Testis (tissue), 2 donors: ENCODE measurements at regions not wholly inside any gene's neighbourhood (a gene's known extent, or its start where the extent isn't known, plus 50 kb on each side); places are given as distances from the start of the nearest gene placed in this dataset.

Experiments
- DNase-seq: peaks from one replicate; pipeline ENCODE4 v3.0.0-alpha.2; 2019
- H3K27ac ChIP-seq, 2 donors: fragments of 200-600 bp; sonication (generic); one replicate each; pipeline ENCODE4 v1.5.1; 2019
- H3K27me3 ChIP-seq: fragments of 200-600 bp; sonication (generic); one replicate; pipeline ENCODE4 v1.5.1; 2019
- H3K36me3 ChIP-seq: fragments of 200-600 bp; sonication (generic); one replicate; pipeline ENCODE4 v1.5.1; 2017; ENCODE audit warnings: low read depth; ENCODE audit errors: missing control alignments
- H3K4me1 ChIP-seq: fragments of 200-600 bp; sonication (generic); one replicate; pipeline ENCODE4 v1.5.1; 2019
- H3K4me3 ChIP-seq, 2 donors: fragments of 200-600 bp; sonication (generic); one replicate each; pipeline ENCODE4 v1.5.1; 2017 to 2019
- H3K9me3 ChIP-seq: fragments of 200-600 bp; sonication (generic); one replicate; pipeline ENCODE4 v1.5.1; 2017
- POLR2A ChIP-seq: fragments of 450-650 bp; IDR thresholded peaks from one replicate; pipeline ENCODE4 v1.6.1; 2017; ENCODE audit warnings: antibody characterized with exemption, mild to moderate bottlenecking, moderate library complexity
- WGBS, 2 donors: methylation state at CpG; one replicate each; pipeline ENCODE4 v1.1.5; 2018; 5-methylcytosine and 5-hydroxymethylcytosine counted together
- intact Hi-C: fragments of 100-400 bp; cut with DNase I; formaldehyde crosslinking; loops from one replicate; pipeline ENCODE4 v1.15.1; 2023; ENCODE audit warnings: low total_unique reads
- microRNA counts, 2 donors: library from miRNA; unstranded; fragments of <30 nt; microRNA quantifications; one replicate each; lab custom pipeline; 2016
- microRNA-seq, 2 donors: library from miRNA; unstranded; fragments of <30 nt; microRNA quantifications; one replicate each; pipeline ENCODE4, GENCODE V29; 2016; ENCODE audit warnings: borderline number of aligned reads in 2 of 2, borderline replicate concordance in 1 of 2
- small RNA-seq, 2 donors: library from RNA; depleted of rRNA; stranded (forward); fragments of <200 nt; gene quantifications; one replicate each; pipeline ENCODE3, GENCODE V24; 2016
- TF ChIP-seq, protein P1 (sequence below), 3 experiments: fragments of 450-650 bp in 2 of 3; fragments of 200-600 bp in 1 of 3; sonication (generic) in 1 of 3; IDR thresholded peaks; one replicate each; pipeline ENCODE4 v1.5.1; 2016 to 2019; ENCODE audit warnings: antibody characterized with exemption in 3 of 3, mild to moderate bottlenecking in 2 of 3, moderate library complexity in 1 of 3

DNA sequence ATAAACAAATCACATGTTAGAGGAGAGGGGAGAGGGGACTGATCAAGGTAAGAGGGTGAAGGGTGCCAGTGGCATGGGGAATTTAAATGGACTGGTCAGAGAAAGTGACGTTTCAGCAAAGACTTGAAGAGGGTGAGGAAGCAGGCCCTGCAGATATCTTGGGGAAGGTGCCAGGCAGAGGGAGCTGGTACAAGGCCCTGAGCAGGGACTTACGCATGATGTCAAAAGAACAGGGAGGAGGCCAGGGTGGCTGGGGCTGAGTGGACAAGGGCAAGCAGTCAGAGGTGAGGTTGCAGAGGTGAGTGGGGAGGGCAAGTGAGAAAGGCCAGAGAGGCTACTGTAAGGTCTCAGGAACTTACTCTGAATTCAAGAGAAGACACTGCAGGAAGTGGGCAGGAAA lies 53.3 kb upstream of the RMP24 start:
- H3K27ac ChIP-seq: no peak overlapping the region
- H3K27me3 ChIP-seq: no peaks in the 10 kb centered on the region
- 82 to 92% methylated on average over 2 of the region's 2 CpGs for WGBS, 2 donors
- H3K4me3 ChIP-seq: no peak overlapping the region
- TF ChIP-seq, protein P1, sequence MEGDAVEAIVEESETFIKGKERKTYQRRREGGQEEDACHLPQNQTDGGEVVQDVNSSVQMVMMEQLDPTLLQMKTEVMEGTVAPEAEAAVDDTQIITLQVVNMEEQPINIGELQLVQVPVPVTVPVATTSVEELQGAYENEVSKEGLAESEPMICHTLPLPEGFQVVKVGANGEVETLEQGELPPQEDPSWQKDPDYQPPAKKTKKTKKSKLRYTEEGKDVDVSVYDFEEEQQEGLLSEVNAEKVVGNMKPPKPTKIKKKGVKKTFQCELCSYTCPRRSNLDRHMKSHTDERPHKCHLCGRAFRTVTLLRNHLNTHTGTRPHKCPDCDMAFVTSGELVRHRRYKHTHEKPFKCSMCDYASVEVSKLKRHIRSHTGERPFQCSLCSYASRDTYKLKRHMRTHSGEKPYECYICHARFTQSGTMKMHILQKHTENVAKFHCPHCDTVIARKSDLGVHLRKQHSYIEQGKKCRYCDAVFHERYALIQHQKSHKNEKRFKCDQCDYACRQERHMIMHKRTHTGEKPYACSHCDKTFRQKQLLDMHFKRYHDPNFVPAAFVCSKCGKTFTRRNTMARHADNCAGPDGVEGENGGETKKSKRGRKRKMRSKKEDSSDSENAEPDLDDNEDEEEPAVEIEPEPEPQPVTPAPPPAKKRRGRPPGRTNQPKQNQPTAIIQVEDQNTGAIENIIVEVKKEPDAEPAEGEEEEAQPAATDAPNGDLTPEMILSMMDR (IDR thresholded peaks at IDR 0.05): no peak
- no peak for TF ChIP-seq POLR2A
- no peaks in the 10 kb centered on the region for H3K9me3 ChIP-seq
- no peaks in the 10 kb centered on the region for H3K4me1 ChIP-seq
- intact Hi-C loops: no loop called here
- DNase-seq: no peak
- H3K36me3 ChIP-seq: no peaks in the 10 kb centered on the region

DNA sequence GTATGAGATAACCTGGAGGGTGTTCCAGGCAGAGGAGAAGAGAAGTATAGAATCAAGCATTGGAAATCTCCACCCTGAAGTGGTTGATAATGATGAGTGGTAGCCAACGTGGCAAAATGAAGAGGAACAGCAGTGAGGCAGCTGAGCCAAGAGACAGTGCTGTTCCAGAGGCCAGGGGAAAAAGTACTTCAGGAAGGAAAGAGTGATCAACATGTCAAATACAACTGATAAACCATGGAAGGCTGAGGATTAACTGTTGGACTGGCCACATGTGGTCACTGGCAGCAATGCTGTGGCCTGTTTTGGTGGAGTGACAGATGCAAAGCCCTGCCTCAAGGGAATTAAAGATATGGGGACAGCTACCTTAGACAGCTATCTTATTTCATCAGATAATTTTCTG lies 51.9 kb upstream of the RMP24 start:
- intact Hi-C loops: no loop called here
- H3K4me1 ChIP-seq: no peaks in the 10 kb centered on the region
- no peak overlapping the region for H3K4me3 ChIP-seq
- 50 to 54% methylated on average over 1 of the region's 1 CpG for WGBS, 2 donors
- H3K9me3 ChIP-seq: no peaks in the 10 kb centered on the region
- H3K36me3 ChIP-seq: no peaks in the 10 kb centered on the region
- no peaks in the 10 kb centered on the region for H3K27me3 ChIP-seq
- no peak overlapping the region for H3K27ac ChIP-seq
- TF ChIP-seq POLR2A: no peak
- TF ChIP-seq, protein P1 (IDR thresholded peaks at IDR 0.05): no peak
- no peak for DNase-seq

MicroRNAs encoded in the stretch of these regions (microRNA counts, 767-probe panel; counts per million panel counts)
- 152 to 3,325 counts per million in 2 donors for microRNA hsa-miR-187-3p (lab: Ali Mortazavi, UCI)

Small RNA genes lying in the stretch of these regions (microRNA-seq; reads per million reads assigned to microRNA genes)
- 2,349 to 2,804 reads per million in 2 donors for gene MIR187

Small RNA genes lying in the stretch of these regions (small RNA-seq; reads per million reads assigned to genes)
- 2.9 to 3.7 reads per million in 2 donors for gene MIR187
